ENCODE measurements at regions not wholly inside any gene's neighbourhood (a gene's known extent, or its start where the extent isn't known, plus 50 kb on each side); places are given as distances from the start of the nearest gene placed in this dataset.

- DNase-seq = no peak
These were observed 261.2 kb downstream of the DLL1 start for GRCh38 chr6:170029416-170030283.

DNA sequence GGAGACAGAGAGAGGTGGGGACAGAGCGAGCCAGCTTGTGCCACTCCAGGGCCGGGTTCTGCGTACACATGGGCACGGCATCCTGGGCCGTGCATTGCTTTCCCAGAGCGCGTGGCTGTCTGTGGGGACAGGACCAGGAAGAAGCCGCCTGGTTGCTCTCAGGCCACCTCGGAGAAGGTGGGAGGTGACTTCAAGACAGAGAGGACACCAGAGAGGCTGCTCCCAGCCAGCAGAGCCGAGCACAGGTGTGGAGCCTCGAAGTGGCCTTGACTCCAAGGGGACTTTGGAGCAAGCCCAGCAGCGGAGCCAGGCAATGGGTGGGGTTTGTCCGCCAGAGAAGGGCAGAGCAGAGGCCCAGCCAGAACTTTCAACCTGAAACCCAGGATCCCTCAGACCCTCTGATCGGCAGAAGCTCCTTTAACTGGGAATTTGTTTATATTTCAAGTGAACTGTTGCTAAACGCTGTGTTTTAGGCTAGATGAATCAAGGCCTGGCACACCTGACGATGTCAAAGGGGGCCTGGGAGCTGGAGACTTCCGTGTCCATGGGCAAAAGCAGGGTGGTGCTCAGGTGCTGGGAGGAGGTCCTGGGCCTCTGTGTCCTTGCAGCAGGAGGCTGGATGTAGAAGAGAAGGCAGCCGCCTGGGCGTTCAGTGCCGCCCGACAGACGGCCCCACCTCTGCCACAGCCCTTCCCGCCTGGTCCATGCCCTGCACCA, 262.1 kb downstream of the DLL1 start:
- DNase-seq = no peak

- DNase-seq = no peak
These were observed 263.2 kb downstream of the DLL1 start for GRCh38 chr6:170027647-170028043.

DNA sequence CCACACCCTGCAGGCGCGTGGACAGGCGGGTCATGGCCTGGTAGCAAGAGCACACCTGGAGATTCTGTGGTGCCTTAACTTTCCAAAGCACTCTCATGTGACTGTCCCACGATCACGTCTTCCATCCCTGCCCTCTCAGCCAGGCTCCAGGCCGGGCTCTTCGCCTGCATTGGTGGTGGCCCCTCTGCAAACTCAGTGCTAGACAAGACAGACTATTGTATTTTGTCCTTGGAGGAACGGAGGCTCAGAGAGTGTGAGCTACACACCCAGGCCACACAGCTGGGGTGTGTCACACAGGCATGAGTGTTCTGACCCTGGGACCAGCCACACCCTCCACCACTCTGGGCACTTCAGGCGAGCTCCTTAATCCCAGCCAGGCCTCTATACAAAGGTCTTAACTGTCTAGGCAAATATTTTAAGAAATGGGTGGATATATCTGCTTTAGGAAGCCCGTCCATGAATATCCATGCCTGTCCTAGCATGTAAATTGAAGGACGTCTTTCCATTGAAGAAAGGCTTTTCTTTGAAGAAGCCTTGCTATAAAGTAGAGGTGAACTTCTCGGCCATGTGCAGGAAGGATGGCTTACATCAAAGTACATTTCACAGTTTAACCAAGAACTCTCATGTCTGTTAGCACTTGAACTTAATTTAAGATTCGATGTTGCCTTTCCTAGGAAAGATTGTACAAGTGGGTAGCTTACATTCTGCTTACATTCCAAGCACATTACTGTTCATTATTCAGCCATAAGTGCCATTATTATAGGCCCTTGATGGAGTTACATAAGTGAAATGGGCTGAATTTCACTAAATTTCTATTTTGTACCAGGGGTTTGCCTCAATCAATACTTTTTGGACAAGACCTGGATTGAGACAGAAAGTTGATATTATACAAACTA, 263.9 kb downstream of the DLL1 start:
- DNase-seq = no peak

- DNase-seq = no peak
These were observed 264.7 kb downstream of the DLL1 start for GRCh38 chr6:170025935-170026750.

DNA sequence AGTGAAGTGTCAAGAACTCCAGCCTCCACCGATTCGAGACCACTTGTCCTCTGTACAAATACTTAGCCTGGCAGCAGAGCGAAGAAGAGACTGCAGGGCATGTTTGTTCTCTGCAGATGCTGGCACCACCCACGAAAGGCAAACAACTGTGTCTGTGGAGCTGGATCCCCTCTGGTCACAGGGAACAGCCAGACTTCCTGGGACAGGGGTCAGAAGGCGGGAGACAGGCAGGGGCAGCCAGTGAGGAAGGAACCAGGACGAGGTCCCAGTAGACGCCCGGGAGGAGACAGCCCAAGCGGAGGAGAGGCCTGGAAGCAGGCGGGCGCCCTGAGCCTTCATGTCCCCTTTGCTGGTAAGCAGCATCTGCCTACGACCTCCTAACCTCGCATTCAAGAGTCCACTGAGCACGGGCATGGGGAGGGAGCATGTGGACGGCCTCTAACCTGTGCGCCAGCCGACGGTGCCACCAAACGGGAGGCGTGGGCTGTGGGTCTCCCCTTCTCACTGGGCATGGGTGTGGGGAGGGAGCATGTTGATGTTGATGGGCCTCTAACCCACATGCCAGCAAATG, 265.5 kb downstream of the DLL1 start:
- no peak for DNase-seq

DNA sequence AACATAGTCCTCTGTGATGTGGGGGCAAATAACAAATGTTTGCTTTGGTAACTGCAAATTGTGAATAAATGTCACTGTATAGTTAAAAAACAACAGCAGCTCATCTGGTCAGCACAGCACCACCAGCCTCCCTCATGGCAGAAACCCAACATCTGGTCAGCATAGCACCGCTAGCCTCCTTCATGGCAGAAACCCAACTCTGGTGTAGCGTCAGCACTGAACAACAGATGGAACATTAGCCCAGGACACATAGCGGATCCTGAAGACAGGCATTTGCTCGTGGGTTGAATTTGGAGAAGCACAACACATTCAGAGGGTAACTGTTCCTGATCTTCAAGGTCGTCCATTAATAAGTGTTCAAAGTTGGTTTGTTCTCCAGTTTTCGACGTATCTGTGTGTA, 265.9 kb downstream of the DLL1 start:
- DNase-seq = no peak

- DNase-seq = no peak
These were observed 267.0 kb downstream of the DLL1 start for GRCh38 chr6:170023620-170024521.

GRCh38 chr6:170022827-170023619, 267.9 kb downstream of the DLL1 start:
- DNase-seq = no peak

DNA sequence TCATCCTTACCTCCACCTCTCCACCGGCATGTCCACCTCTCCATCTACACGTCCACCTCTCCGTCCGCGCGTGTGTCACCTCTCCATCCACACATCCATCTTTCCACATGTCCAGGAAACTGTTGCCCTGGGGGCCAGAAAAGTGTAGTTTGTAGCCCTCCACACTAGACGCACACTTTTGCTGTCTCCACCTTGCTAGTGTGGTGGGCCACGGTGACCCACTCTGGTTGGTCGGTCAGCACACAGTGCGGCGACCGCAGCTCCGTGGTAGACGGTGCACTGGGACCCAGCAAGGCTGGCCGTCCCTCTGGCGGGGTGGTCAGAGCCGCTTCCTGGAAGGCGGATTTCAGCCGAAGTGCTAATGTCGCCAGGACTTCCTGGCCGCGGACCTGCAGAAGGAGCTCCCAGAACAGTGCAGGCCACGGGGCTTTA, 268.6 kb downstream of the DLL1 start:
- no peak for DNase-seq

- no peak for DNase-seq
These were observed 269.3 kb downstream of the DLL1 start for GRCh38 chr6:170021579-170021978.

- DNase-seq = no peak
These were observed 268.6 kb downstream of the ERMARD start for GRCh38 chr6:170019818-170020583.

DNA sequence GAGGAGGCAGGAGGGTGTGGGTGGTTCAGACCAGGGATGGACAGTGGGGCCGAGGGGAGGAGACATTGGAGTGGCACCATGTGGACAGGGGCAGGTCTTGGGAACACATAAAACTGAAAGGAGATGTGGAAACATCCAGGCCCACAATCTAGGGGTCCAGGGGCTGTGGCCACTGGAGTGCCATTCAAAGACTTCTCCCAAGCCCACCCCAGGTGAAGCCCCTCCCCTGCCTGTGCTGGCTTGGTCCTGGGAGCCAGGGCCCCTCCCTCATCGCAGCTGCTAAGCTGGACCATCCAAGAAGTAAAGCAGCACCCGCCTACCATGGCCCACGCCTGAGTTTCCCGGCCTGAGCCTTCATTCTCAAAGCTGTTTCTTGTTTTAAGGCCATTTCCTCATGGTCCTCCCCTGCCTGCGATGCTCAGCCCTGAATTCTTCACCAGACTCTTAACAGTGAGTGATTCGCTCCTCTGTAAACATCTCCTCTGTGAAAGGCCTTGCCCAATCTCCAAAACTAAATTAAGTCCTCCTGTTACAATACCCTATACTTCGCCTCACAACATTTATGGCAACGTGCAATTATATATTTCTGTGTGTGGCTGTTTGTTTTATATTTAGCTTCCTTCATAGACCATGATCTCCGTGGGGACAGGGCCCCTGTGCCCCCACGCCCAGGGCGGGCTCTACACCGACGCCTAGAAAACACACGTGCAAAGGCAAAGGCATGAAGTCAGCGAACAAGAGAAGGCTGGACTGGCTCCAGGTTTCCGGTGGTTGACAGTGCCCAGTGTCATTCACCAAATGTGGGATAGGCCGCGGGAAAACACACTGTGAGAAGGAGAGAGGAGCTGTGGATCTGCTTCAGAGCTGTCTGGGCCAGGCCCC, 267.8 kb downstream of the ERMARD start:
- DNase-seq = no peak

- DNase-seq = no peak
These were observed 267.1 kb downstream of the ERMARD start for GRCh38 chr6:170018422-170018935.

DNA sequence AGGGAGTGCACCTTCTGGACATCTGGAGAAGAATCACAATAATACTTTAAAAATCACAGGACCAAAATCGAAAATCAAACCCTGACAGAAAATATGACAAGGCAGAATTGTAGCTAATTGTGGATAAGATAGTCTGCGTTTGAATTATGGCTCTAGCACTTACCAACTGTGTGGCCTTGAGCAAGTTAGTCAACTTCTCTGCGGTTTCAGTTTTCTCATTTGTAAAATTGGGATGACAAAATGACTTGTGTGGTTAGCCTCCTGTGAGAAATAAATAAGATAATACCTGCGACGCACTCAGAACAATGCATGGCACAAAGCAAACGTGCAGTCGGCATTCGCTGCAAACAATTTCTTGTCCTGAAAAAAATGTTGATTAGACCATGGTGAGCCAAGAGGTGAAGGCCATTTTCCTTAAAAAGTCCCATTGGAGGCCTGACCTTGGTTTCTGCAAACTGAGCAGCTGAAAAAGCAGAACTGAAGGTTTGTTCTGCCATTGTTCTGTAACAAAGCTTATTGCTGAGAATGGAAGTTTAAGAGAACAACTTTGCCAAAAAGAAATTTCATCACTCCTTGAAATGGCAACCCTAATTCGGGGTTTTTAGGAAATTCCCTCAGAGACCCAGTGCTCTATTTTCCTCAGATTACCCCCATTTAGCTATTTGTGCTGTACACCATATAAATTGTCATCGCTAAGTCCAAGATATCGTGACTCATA, 266.3 kb downstream of the ERMARD start:
- no peak for DNase-seq

- no peak for DNase-seq
These were observed 262.4 kb downstream of the ERMARD start for GRCh38 chr6:170013815-170014214.

DNA sequence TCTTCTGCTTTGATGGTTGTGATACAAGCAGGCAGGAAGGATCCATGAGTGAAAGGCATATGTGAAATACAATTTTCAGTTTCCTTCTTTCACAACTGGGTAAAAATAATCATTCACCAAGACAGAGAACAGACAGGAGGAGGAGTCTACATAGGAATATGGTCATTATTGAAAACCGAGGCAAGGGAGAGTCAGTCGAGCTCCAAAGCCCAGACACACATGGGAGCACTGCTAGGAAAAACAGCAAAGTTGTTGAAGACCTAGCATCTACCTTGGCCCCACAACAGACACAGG, 260.6 kb downstream of the ERMARD start:
- no peak for DNase-seq

Measured in C1 segment of cervical spinal cord (tissue), 14 donors.